ENCODE measurements at regions not wholly inside any gene's neighbourhood (a gene's known extent, or its start where the extent isn't known, plus 50 kb on each side); places are given as distances from the start of the nearest gene placed in this dataset.
"Not testable (repeated sequence)": the region's sequence is repeated elsewhere in the genome, so short reads cannot be mapped to it uniquely, and the experiment has no call there.

- DNase-seq (ENCODE audit: low read depth) = no peak
These were observed 349.4 kb upstream of the RUNX1 start for GRCh38 chr21:35398346-35398982.

GRCh38 chr21:35397781-35398180, 348.7 kb upstream of the RUNX1 start:
- DNase-seq (ENCODE audit: low read depth) = no peak

DNA sequence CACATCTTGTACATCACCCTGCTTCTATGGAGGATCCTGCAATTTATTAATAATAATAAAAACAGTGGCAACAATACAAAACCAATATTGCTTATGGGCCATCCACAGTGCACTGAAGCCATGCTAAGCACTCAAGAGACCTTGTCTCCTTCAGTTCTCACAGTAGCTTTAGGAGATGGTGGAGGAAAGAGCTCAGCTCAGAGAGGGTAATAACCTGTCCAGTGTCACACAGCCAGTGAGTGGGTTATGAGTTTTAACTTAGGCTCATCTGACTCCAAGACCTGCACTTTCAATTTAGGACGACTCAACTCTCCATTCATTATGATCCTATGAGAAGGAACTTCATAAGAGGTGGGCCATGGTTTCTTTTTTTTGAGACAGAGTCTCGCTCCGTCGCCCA, 347.6 kb upstream of the RUNX1 start:
- DNase-seq (ENCODE audit: low read depth) = no peak

DNA sequence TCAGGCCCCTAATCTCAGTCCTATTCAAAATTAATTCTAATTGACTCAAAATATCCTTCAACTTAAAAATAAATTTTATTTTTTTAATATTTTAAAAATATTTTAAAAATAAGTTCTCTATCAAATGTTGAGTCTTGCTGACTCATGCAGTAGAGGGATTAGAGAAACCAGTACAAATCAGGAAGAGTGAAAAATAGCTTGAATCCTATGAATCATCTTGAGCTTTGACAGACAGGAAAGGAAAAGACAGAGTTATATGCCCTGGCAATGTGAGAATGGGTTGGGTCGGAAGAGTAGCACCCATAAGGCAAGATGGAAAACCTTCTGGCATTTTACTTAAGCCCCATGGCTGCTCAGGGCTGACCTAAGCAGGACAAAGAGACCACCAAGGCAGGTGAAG, 346.6 kb upstream of the RUNX1 start:
- no peak for DNase-seq (ENCODE audit: low read depth)

- no peak for DNase-seq (ENCODE audit: low read depth)
These were observed 345.7 kb upstream of the RUNX1 start for GRCh38 chr21:35394634-35395369.

GRCh38 chr21:35394049-35394448, 344.9 kb upstream of the RUNX1 start:
- DNase-seq (ENCODE audit: low read depth) = no peak

DNA sequence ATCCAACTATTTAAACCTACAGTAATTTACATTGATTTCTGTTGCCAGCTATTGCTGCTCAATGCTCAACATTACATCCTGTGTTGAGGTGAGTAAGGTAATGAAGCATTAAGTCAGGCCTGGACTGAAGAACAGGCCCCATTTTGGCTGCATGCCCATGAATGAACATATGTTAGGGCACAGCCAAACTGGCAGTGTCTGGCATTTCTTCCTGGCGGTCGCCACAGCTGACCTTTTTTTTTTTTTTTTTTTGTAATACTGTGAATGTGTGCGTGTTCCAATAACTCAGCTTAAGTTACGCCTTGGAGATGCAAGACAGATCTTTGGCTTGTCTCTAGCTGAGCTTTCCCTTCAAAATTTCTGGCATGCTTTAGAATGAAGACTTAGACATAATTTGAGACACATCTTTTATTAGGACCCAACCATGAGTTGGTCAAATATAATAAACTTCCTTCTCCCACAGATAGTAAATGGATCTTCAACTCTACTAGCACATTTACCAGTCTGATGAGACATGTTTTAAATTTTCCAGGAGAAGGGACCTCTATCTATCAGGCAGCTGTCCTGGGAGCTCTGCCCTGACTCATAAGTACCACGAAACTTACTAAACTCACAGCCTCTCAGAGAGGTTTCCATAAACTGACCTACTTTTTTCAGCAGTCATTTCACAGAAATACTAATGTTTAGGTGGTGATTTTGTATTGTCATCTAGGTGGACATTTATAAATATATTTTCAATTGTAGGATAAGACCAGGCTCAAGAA, 341.1 kb upstream of the RUNX1 start:
- no peak for DNase-seq (ENCODE audit: low read depth)

- DNase-seq (ENCODE audit: low read depth) = no peak
These were observed 337.5 kb upstream of the RUNX1 start for GRCh38 chr21:35386491-35387079.

- DNase-seq (ENCODE audit: low read depth) = no peak
These were observed 335.3 kb upstream of the RUNX1 start for GRCh38 chr21:35384375-35384774.

DNA sequence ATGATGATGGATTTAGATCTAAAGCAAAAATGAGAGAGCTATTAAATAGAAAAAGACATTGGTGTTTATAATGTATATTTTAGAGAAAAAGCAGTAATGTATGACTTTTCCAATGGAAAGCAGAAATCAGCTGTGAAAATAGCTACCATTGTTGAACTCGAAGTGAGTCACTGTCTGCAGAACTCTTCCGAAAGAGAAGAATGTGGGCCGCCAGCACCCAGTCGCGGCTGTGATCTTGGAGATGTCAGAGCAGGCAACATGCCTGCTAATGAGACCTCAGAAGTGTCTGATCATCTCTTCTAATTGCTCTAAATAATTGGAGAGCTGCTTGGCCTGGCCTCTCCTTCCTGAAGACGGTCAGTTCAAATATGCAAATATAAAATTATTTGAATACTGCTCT, 333.6 kb upstream of the RUNX1 start:
- DNase-seq (ENCODE audit: low read depth) = no peak

- no peak for DNase-seq (ENCODE audit: low read depth)
These were observed 332.7 kb upstream of the RUNX1 start for GRCh38 chr21:35381743-35382310.

- DNase-seq (ENCODE audit: low read depth) = not testable (repeated sequence)
These were observed 331.2 kb upstream of the RUNX1 start for GRCh38 chr21:35380304-35380703.

DNA sequence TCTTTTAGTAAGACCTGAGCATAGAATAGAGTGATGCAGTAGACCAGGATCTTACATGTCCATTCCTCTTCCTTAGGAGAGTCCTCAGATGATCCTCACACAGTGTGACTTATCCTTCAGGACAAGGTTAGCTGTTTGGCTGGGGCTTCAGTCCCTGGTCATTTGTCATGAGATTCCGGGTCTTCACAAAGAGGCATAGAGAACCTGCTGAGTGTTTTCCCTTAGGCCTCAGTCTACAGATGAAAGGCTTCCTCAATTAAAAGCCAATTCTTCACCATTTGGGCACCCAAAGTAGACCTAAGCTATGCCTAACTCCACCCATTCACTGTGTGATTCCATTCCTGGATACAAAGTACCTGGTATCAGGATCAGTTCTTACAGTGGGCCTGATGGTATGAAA, 329.8 kb upstream of the RUNX1 start:
- DNase-seq (ENCODE audit: low read depth) = no peak

DNA sequence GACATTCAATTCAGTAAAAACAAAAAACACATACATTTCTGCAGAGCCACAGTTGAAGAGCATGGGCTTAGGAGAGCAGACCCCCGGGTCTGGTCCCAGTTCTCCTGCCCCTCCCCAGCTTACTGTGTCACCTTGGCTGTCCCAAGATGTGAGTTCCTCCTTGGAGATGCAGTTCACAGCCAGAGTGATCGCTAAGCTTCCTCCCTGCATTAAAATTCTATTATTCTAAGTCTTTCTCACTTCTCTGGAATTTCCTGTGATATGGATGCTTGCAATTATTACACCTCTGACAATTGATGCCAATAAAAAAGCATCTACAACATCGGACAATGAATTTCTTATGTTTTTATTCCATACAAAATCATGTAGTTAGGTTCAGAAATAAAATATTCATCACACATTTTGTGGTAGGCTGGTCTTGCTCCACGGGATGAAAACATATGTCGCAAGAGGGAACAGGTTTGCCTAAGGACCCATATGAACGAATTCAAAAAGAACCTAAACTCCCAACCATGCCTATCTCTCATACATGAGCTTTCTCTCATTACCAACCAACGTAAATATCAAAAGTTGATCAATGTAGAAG, 328.5 kb upstream of the RUNX1 start:
- DNase-seq (ENCODE audit: low read depth) = no peak

DNA sequence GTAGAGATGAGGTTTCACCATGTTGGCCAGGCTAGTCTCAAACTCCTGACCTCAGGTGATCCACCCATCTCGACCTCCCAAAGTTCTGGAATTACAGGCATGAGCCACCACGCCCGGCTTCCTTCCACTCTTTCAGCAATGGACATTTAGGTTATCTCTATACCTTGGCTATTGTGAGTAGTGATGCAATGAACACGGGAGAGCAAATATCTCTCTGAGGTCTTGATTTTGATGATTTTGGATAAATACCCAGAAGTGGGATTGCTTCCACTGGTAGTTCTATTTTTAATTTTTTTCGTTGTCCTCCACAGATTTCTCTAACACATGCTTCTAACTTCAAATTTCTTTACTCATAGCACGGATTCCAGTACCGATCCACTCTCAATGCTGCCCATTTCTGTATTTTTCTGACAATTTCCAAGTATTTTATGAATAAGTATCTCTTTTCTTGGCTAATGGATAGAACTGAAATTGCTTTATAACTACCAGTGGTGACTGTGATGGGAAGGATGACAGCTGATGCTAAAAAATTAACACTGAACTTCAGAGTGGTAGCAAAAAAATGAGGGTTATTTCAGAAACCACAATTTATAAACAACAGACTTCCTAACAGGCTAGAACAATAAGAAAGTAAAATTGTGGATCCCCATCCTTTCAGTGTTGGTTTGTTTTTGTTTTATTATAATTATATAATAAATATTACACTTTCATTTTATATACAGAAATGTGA, 327.5 kb upstream of the RUNX1 start:
- DNase-seq (ENCODE audit: low read depth) = no peak

DNA sequence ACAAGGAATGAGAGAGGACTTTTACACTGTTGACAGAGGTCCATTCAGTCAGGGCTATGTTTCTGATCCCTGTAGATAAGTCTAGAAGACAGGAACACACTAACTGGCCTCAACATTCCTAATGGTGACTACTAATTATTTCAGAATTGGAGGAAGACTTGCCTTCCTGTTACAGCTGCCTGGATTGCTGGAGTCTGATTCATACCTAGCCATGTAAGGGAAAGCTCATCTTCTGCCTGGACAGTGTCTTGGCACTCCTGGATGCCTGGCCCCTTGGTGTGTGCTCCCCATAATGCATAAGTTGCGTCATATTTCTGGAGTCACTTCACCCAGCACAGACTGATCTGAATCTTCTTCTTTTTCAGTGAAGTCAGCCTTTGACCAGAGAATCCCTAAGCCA, 326.0 kb upstream of the RUNX1 start:
- DNase-seq (ENCODE audit: low read depth) = no peak

DNA sequence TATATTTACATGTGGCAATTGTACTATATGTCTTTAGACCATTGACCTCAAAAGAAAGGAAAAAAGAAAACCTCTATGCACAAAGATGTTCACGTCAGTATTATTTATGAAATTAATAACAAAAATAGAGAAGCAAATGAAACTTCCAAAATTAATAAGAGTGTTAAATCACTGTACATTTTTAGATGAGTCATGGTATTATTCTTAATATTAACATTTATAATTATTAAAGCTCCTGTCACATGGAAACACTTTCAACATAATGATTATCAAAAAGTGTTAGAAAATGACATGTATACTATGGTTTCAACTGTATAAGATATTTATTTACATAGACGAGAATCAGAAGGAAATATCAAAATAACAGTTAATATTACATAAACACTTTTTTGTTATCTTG, 324.9 kb upstream of the RUNX1 start:
- no peak for DNase-seq (ENCODE audit: low read depth)

GRCh38 chr21:35372201-35372600, 323.1 kb upstream of the RUNX1 start:
- no peak for DNase-seq (ENCODE audit: low read depth)

DNA sequence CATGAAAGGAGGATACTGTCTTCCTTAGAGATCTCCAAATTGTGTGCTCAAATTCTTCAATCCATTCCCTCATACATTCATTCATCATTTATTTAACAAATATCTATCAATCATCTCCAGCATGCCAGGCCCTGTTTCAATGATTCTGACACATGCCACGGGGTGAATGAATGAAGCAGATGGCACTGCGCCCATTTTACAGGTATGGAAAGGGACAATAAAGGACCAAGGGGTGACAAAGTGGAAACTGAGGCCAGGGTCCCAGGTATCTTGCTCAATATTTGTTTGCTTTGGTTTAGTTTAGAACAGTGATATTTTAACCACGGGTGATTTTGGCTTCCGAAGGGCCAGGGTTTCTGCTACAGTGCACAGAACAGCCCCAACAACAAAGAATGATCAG, 321.6 kb upstream of the RUNX1 start:
- DNase-seq (ENCODE audit: low read depth) = no peak

GRCh38 chr21:35370071-35370470, 321.0 kb upstream of the RUNX1 start:
- DNase-seq (ENCODE audit: low read depth) = no peak

- DNase-seq (ENCODE audit: low read depth) = no peak
These were observed 319.2 kb upstream of the RUNX1 start for GRCh38 chr21:35368326-35368725.
